Mesendoderm (in vitro differentiated cells): ENCODE measurements at regions not wholly inside any gene's neighbourhood (a gene's known extent, or its start where the extent isn't known, plus 50 kb on each side); places are given as distances from the start of the nearest gene placed in this dataset.

Source experiments
- DNase-seq: peaks from one replicate; pipeline ENCODE4 v3.0.0; 2013
- H2AK5ac ChIP-seq: 2 replicates; pipeline ENCODE4 v1.6.1; 2013; ENCODE audit warnings: low read length, inconsistent platforms
- H2BK120ac ChIP-seq: 2 replicates; pipeline ENCODE4 v1.6.1; 2013; ENCODE audit warnings: low read depth, mild to moderate bottlenecking, low read length, moderate library complexity, mixed read lengths
- H2BK15ac ChIP-seq: replicated peaks from 2 replicates; pipeline ENCODE4 v1.6.1; 2013; ENCODE audit warnings: low read depth, mild to moderate bottlenecking, moderate library complexity
- H2BK5ac ChIP-seq: 2 replicates; pipeline ENCODE4 v1.6.1; 2013; ENCODE audit warnings: low read length, inconsistent platforms
- H3K18ac ChIP-seq: 2 replicates; pipeline ENCODE4 v1.6.1; 2013; ENCODE audit warnings: mild to moderate bottlenecking, low read length, mixed read lengths
- H3K23ac ChIP-seq: one replicate; pipeline ENCODE4 v1.6.1; 2013; ENCODE audit warnings: low read length
- H3K27ac ChIP-seq: 2 replicates; pipeline ENCODE4 v1.5.1; 2013; ENCODE audit warnings: low read depth, mild to moderate bottlenecking, inconsistent platforms, low read length, moderate library complexity
- H3K27me3 ChIP-seq: 2 replicates; pipeline ENCODE4 v1.6.1; 2013; ENCODE audit warnings: low read length, control low read depth, mild to moderate bottlenecking, inconsistent platforms; ENCODE audit not compliant: insufficient read depth, poor library complexity
- H3K36me3 ChIP-seq: 2 replicates; pipeline ENCODE4 v1.6.1; 2013; ENCODE audit warnings: low read length, inconsistent platforms; ENCODE audit not compliant: control insufficient read depth, insufficient read depth
- H3K4ac ChIP-seq: one replicate; pipeline ENCODE4 v1.6.1; 2013; ENCODE audit warnings: low read depth, mild to moderate bottlenecking, low read length, moderate library complexity
- H3K4me1 ChIP-seq: 2 replicates; pipeline ENCODE4 v1.6.1; 2013; ENCODE audit warnings: low read depth, low read length, inconsistent platforms; ENCODE audit not compliant: control insufficient read depth
- H3K4me2 ChIP-seq: 2 replicates; pipeline ENCODE4 v1.6.1; 2013; ENCODE audit warnings: low read length
- H3K4me3 ChIP-seq: 2 replicates; pipeline ENCODE4 v1.5.1; 2013; ENCODE audit warnings: mild to moderate bottlenecking, low read length
- H3K56ac ChIP-seq: one replicate; pipeline ENCODE4 v1.6.1; 2013; ENCODE audit warnings: low read length
- H3K79me1 ChIP-seq: 2 replicates; pipeline ENCODE4 v1.6.1; 2013; ENCODE audit warnings: low read length, inconsistent platforms
- H3K79me2 ChIP-seq: 2 replicates; pipeline ENCODE4 v1.6.1; 2013; ENCODE audit warnings: mild to moderate bottlenecking, low read length; ENCODE audit not compliant: control insufficient read depth, insufficient read depth
- H3K9ac ChIP-seq: 2 replicates; pipeline ENCODE4 v1.6.1; 2013; ENCODE audit warnings: low read length, inconsistent platforms
- H4K5ac ChIP-seq: one replicate; pipeline ENCODE4 v1.6.1; 2013; ENCODE audit warnings: low read length
- H4K8ac ChIP-seq: one replicate; pipeline ENCODE4 v1.6.1; 2013; ENCODE audit warnings: low read depth, mild to moderate bottlenecking, control low read depth, low read length, moderate library complexity
- WGBS: extraction: QIAGEN DNeasy Blood & Tissue Kit; methylation state at CpG from one replicate; pipeline ENCODE4 v1.1.7; 2013; ENCODE audit warnings: low lambda C conversion rate, missing lambda C conversion rate; ENCODE audit not compliant: insufficient coverage; ENCODE audit errors: extremely low coverage; 5-methylcytosine and 5-hydroxymethylcytosine counted together

DNA sequence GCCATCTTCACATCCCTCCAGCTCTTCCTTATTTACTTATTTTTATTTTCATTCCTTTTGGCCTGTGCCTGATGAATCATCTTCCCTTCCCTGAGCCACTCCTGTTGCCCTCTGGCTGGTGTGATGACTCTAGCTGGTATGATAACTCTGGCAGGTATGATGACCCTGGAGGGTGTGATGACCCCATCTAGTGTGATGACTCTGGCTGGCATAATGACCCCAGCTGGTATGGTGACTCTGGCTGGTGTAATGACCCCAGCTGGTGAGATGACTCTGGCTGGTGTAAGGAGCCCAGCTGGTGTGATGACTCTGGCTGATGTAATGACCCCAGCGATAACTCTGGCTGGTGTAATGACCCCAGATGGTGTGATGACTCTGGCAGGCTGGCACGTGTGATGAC lies 426.8 kb downstream of the QKI start:
- Histone ChIP-seq H2BK15ac (no peak overlapping the region), H3K56ac (no peak overlapping the region), H3K79me2 (no peaks in the 10 kb centered on the region), H3K4me1 (peaks cover 4% of the 10 kb centered on the region), H2BK120ac (no peak overlapping the region), H3K4me3 (no peak overlapping the region), H4K5ac (no peak overlapping the region), H3K4ac (no peak overlapping the region), H3K4me2 (no peak overlapping the region), H3K18ac (no peak overlapping the region), H2BK5ac (no peak overlapping the region), H3K27me3 (no peaks in the 10 kb centered on the region), H4K8ac (no peak overlapping the region), H2AK5ac (no peak overlapping the region), H3K27ac (no peak overlapping the region), H3K79me1 (no peaks in the 10 kb centered on the region), H3K36me3 (no peaks in the 10 kb centered on the region), H3K23ac (no peak overlapping the region), H3K9ac (no peak overlapping the region)
- no peak for DNase-seq
- WGBS = no CpG with 5 or more reads among the region's 2 CpGs

DNA sequence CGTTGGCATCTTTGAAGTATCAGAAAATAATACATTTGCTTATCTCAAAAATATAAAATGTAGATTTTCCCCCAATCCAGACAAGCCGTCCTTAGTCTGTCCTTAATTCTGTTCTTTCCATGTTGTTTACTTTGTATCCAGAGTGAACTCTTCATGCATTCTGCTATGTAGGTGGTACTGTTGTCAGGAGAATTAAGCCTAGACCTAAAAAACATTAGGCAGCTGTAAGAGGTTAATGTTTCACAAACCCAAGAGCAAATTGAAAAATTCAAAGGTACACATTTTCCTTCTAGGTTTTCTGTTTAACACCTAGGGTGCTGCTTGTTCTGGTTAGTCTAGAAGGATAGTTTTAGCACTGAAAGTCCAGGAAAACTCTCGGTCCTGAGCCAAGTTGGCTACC lies 426.4 kb downstream of the QKI start:
- no peak overlapping the region for H3K4me3 ChIP-seq
- H3K9ac ChIP-seq = no peak overlapping the region
- no CpG with 5 or more reads among the region's 3 CpGs for WGBS
- H3K18ac ChIP-seq = no peak overlapping the region
- no peaks in the 10 kb centered on the region for H3K27me3 ChIP-seq
- no peak overlapping the region for H3K56ac ChIP-seq
- H3K79me2 ChIP-seq = no peaks in the 10 kb centered on the region
- no peak overlapping the region for H3K27ac ChIP-seq
- H2BK15ac ChIP-seq = no peak overlapping the region
- no peaks in the 10 kb centered on the region for H3K36me3 ChIP-seq
- H3K4me2 ChIP-seq = no peak overlapping the region
- DNase-seq = no peak
- no peak overlapping the region for H3K4ac ChIP-seq
- no peak overlapping the region for H2BK5ac ChIP-seq
- no peak overlapping the region for H4K8ac ChIP-seq
- no peak overlapping the region for H3K23ac ChIP-seq
- H3K4me1 ChIP-seq = peaks cover 4% of the 10 kb centered on the region
- no peaks in the 10 kb centered on the region for H3K79me1 ChIP-seq
- no peak overlapping the region for H2AK5ac ChIP-seq
- no peak overlapping the region for H2BK120ac ChIP-seq
- no peak overlapping the region for H4K5ac ChIP-seq

GRCh38 chr6:163839296-163839695 lies 424.8 kb downstream of the QKI start:
- no peak overlapping the region for H3K4ac ChIP-seq
- H2BK120ac ChIP-seq = no peak overlapping the region
- H3K56ac ChIP-seq = no peak overlapping the region
- no peak overlapping the region for H2AK5ac ChIP-seq
- no peak overlapping the region for H4K8ac ChIP-seq
- no peak overlapping the region for H3K9ac ChIP-seq
- peaks cover 4% of the 10 kb centered on the region for H3K4me1 ChIP-seq
- no peak overlapping the region for H3K18ac ChIP-seq
- no peak overlapping the region for H2BK5ac ChIP-seq
- no peak for DNase-seq
- WGBS = no CpG with 5 or more reads among the region's 5 CpGs
- no peak overlapping the region for H2BK15ac ChIP-seq
- H3K23ac ChIP-seq = no peak overlapping the region
- no peaks in the 10 kb centered on the region for H3K27me3 ChIP-seq
- H3K27ac ChIP-seq = no peak overlapping the region
- H3K36me3 ChIP-seq = no peaks in the 10 kb centered on the region
- H3K79me1 ChIP-seq = no peaks in the 10 kb centered on the region
- H3K4me2 ChIP-seq = no peak overlapping the region
- no peak overlapping the region for H3K4me3 ChIP-seq
- H3K79me2 ChIP-seq = no peaks in the 10 kb centered on the region
- no peak overlapping the region for H4K5ac ChIP-seq

GRCh38 chr6:163837691-163838431 lies 423.3 kb downstream of the QKI start:
- WGBS = no CpG with 5 or more reads among the region's 17 CpGs
- no peak overlapping the region for H3K4me3 ChIP-seq
- no peak overlapping the region for H3K18ac ChIP-seq

GRCh38 chr6:163836876-163837690 lies 422.6 kb downstream of the QKI start:
- Histone ChIP-seq H3K36me3 (no peaks in the 10 kb centered on the region), H3K79me2 (no peaks in the 10 kb centered on the region), H3K4me3 (no peak overlapping the region), H2BK120ac (no peak overlapping the region), H3K4me2 (no peak overlapping the region), H3K4me1 (peaks cover 4% of the 10 kb centered on the region), H2AK5ac (no peak overlapping the region), H3K18ac (no peak overlapping the region), H3K23ac (no peak overlapping the region), H4K8ac (no peak overlapping the region), H2BK5ac (no peak overlapping the region), H3K4ac (no peak overlapping the region), H3K27ac (no peak overlapping the region), H3K27me3 (no peaks in the 10 kb centered on the region), H3K79me1 (no peaks in the 10 kb centered on the region), H3K9ac (no peak overlapping the region), H2BK15ac (no peak overlapping the region), H3K56ac (no peak overlapping the region), H4K5ac (no peak overlapping the region)
- WGBS = no CpG with 5 or more reads among the region's 8 CpGs
- no peak for DNase-seq

More at GRCh38 chr6:163837691-163838431, 423.3 kb downstream of the QKI start:
- no peak overlapping the region for H3K4ac ChIP-seq
- no peak overlapping the region for H3K23ac ChIP-seq
- H3K27ac ChIP-seq = no peak overlapping the region
- no peak overlapping the region for H4K5ac ChIP-seq
- no peak overlapping the region for H2BK120ac ChIP-seq
- H3K79me2 ChIP-seq = no peaks in the 10 kb centered on the region
- no peaks in the 10 kb centered on the region for H3K27me3 ChIP-seq
- H2BK5ac ChIP-seq = no peak overlapping the region
- no peaks in the 10 kb centered on the region for H3K36me3 ChIP-seq
- H3K9ac ChIP-seq = no peak overlapping the region
- H2BK15ac ChIP-seq = no peak overlapping the region
- H3K4me2 ChIP-seq = no peak overlapping the region
- no peaks in the 10 kb centered on the region for H3K79me1 ChIP-seq
- peaks cover 4% of the 10 kb centered on the region for H3K4me1 ChIP-seq
- H2AK5ac ChIP-seq = no peak overlapping the region
- peak; percentile 53 for DNase-seq
- H4K8ac ChIP-seq = no peak overlapping the region
- no peak overlapping the region for H3K56ac ChIP-seq
